ENCODE measurements at regions not wholly inside any gene's neighbourhood (a gene's known extent, or its start where the extent isn't known, plus 50 kb on each side); places are given as distances from the start of the nearest gene placed in this dataset.
A peak's percentile ranks its signal among the peaks of the same experiment; 100 is the strongest.

DNA sequence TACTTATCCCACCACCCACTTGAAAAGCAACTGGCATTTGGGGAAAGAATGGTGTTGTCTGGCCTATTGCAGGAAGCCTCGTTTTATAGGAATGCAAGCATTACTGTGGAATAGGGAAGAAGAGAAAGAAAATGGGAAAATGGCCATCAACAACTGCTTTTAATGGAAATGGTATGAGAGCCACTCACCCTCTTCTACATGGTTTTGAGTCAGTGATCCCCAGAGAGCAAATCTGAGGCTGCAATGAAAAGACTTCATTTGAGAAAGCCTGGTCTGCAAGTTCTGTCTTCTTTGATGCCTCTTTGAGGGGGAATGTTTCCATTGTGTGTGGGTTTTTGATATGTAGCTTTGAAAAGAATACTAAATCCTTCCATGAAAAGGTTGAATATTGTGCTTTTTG, 172.3 kb upstream of the HDDC2 start:
- DNase-seq (no peak), ATAC-seq (no peak)
- no peaks in the 10 kb centered on the region for H3K36me3 ChIP-seq
- WGBS, 4 donors = 61 to 79% (median 71%) methylated on average over 1 of the region's 1 CpG
- no peak for TF ChIP-seq POLR2A (IDR thresholded peaks at IDR 0.05)
- TF ChIP-seq, protein P1, sequence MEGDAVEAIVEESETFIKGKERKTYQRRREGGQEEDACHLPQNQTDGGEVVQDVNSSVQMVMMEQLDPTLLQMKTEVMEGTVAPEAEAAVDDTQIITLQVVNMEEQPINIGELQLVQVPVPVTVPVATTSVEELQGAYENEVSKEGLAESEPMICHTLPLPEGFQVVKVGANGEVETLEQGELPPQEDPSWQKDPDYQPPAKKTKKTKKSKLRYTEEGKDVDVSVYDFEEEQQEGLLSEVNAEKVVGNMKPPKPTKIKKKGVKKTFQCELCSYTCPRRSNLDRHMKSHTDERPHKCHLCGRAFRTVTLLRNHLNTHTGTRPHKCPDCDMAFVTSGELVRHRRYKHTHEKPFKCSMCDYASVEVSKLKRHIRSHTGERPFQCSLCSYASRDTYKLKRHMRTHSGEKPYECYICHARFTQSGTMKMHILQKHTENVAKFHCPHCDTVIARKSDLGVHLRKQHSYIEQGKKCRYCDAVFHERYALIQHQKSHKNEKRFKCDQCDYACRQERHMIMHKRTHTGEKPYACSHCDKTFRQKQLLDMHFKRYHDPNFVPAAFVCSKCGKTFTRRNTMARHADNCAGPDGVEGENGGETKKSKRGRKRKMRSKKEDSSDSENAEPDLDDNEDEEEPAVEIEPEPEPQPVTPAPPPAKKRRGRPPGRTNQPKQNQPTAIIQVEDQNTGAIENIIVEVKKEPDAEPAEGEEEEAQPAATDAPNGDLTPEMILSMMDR (IDR thresholded peaks at IDR 0.05) = no peak
- H3K27ac ChIP-seq = no peak overlapping the region
- intact Hi-C loops (cut with DNase I) = no loop called here
- no peak overlapping the region for H3K4me3 ChIP-seq
- H3K4me1 ChIP-seq = peaks cover 0 to 13% (median 0%) of the 10 kb centered on the region in 12 donors
- no peaks in the 10 kb centered on the region for H3K9me3 ChIP-seq
- no peaks in the 10 kb centered on the region for H3K27me3 ChIP-seq

DNA sequence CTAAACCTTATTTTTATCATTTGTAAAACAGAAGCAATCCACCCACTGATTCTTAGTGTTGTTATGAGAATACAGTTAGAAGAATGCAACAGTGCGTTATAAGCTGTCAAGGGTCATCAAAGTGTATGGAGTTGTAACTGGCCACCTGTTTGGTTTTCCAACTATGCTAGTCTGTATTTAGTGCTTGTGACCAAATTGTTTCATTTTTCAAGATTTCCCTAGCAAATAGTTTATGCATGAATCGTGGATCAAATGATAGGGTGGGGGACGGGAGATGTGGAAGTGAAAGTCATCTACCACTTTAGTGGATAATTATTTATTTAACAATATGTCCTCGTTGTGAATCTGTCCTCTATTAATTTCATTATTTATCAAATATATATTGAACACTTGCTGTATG, 175.4 kb upstream of the HDDC2 start:
- H3K27ac ChIP-seq = no peak overlapping the region
- DNase-seq (no peak), ATAC-seq (no peak)
- H3K9me3 ChIP-seq = no peaks in the 10 kb centered on the region
- peaks cover 0 to 25% (median 0%) of the 10 kb centered on the region in 12 donors for H3K4me1 ChIP-seq
- TF ChIP-seq POLR2A (IDR thresholded peaks at IDR 0.05) = no peak
- TF ChIP-seq, protein P1 (IDR thresholded peaks at IDR 0.05) = no peak
- 78 to 85% (median 81%) methylated on average over 4 of the region's 4 CpGs for WGBS, 4 donors
- H3K27me3 ChIP-seq = no peaks in the 10 kb centered on the region
- H3K36me3 ChIP-seq = no peaks in the 10 kb centered on the region
- H3K4me3 ChIP-seq = no peak overlapping the region
- intact Hi-C loops (cut with DNase I) = no loop called here

DNA sequence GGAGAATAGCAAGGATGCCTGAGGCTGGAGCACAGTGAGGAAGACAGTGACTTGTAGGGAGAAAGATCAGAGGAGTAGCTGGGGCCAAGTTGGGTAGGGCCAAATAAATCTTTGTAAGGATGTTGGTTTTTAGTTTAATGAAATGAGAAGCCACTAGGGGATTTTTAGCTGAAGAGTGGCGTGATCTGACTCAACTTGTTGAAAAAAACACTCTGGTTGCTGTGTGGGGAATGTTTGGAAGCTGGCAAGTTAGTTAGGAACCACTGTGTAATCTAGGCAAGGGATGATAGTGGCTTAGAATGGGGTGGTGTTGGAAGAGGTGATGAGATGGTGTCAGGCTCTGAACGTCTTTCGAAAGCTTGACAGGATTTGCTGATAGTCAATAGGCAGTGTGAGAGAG, 176.1 kb upstream of the HDDC2 start:
- no peak overlapping the region for H3K4me3 ChIP-seq
- no peak for DNase-seq
- peaks cover 0 to 25% (median 0%) of the 10 kb centered on the region in 12 donors for H3K4me1 ChIP-seq
- H3K27me3 ChIP-seq = no peaks in the 10 kb centered on the region
- no peak for TF ChIP-seq POLR2A (IDR thresholded peaks at IDR 0.05)
- TF ChIP-seq, protein P1 (IDR thresholded peaks at IDR 0.05) = no peak
- intact Hi-C loops (cut with DNase I) = no loop called here
- no peaks in the 10 kb centered on the region for H3K36me3 ChIP-seq
- peak in 3 of 4 donors; percentile 15 to 71 (median 66) for ATAC-seq
- WGBS, 4 donors = 38 to 48% (median 42%) methylated on average over 3 of the region's 3 CpGs
- H3K9me3 ChIP-seq = no peaks in the 10 kb centered on the region
- H3K27ac ChIP-seq = no peak overlapping the region

DNA sequence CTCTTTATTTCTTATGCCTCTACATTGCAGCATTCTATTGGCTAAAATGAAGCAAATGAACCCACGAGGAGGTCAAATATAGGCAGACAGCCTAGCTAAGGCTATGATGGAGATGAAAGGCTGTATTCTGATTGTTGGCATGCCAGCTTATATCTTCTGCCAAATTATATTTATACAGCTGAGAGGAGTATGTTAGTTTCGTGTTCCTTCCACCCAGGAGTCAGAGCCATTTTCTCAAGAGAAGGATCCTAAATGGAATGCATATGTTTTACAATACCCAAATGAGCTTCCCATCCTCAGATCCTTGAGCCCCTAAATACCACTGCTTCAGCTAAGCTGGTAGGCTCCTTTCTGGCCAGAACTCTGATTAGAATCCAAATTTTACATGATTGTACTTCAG, 178.4 kb upstream of the HDDC2 start:
- Histone ChIP-seq H3K4me3 (no peak overlapping the region), H3K27ac (peak overlapping the region in 1 of 12 donors; percentile 31), H3K4me1 (peaks cover 0 to 25% (median 0%) of the 10 kb centered on the region in 12 donors), H3K27me3 (no peaks in the 10 kb centered on the region), H3K9me3 (no peaks in the 10 kb centered on the region), H3K36me3 (no peaks in the 10 kb centered on the region)
- 62 to 68% (median 66%) methylated on average over 2 of the region's 2 CpGs for WGBS, 4 donors
- intact Hi-C loops (cut with DNase I) = no loop called here
- DNase-seq = no peak
- ATAC-seq = no peak
- TF ChIP-seq, protein P1 (IDR thresholded peaks at IDR 0.05) = no peak
- TF ChIP-seq POLR2A (IDR thresholded peaks at IDR 0.05) = no peak
